Lung (tissue), 11 donors: ENCODE measurements at regions not wholly inside any gene's neighbourhood (a gene's known extent, or its start where the extent isn't known, plus 50 kb on each side); places are given as distances from the start of the nearest gene placed in this dataset.
A peak's percentile ranks its signal among the peaks of the same experiment; 100 is the strongest.
"Not testable (repeated sequence)": the region's sequence is repeated elsewhere in the genome, so short reads cannot be mapped to it uniquely, and the experiment has no call there.

ENCODE experiments used
- ATAC-seq: fragments of 200-7000 bp; cut with Tn5 transposase; one replicate; pipeline ENCODE4 v1.9.1; 2020; ENCODE audit warnings: moderate number of reproducible peaks; ENCODE audit not compliant: insufficient read depth, low FRiP score
- DNase-seq, 3 donors: peaks; one replicate each; pipeline ENCODE4 v3.0.0-alpha.2; 2013 to 2017
- H3K27ac ChIP-seq, 2 donors: one replicate each; pipeline ENCODE4 v1.5.1; 2013; ENCODE audit warnings: mild to moderate bottlenecking in 2 of 2, moderate library complexity in 2 of 2, control low read depth in 1 of 2, inconsistent platforms in 1 of 2, low read depth in 1 of 2, low read length in 1 of 2
- H3K27me3 ChIP-seq, 3 donors: one replicate each; pipeline ENCODE4 v1.5.1; 2013; ENCODE audit warnings: low read length in 2 of 3; ENCODE audit not compliant: control insufficient read depth in 3 of 3, insufficient read depth in 3 of 3
- H3K36me3 ChIP-seq, 4 donors: one replicate each; pipeline ENCODE4 v1.5.1; 2013; ENCODE audit warnings: low read length in 4 of 4, mild to moderate bottlenecking in 1 of 4, moderate library complexity in 1 of 4; ENCODE audit not compliant: control insufficient read depth in 4 of 4, insufficient read depth in 4 of 4
- H3K4me1 ChIP-seq, 5 donors: one replicate each; pipeline ENCODE4 v1.5.1; 2013; ENCODE audit warnings: low read length in 5 of 5, mild to moderate bottlenecking in 2 of 5, moderate library complexity in 1 of 5; ENCODE audit not compliant: control insufficient read depth in 5 of 5, insufficient read depth in 5 of 5
- H3K4me3 ChIP-seq: one replicate; pipeline ENCODE4 v1.5.1; 2013; ENCODE audit warnings: mild to moderate bottlenecking, control low read depth, moderate library complexity
- H3K9ac ChIP-seq, 2 donors: one replicate each; pipeline ENCODE4 v1.5.1; 2013; ENCODE audit warnings: low read length in 2 of 2, control low read depth in 1 of 2; ENCODE audit not compliant: insufficient read depth in 1 of 2
- H3K9me3 ChIP-seq, 4 donors: one replicate each; pipeline ENCODE4 v1.5.1; 2013; ENCODE audit warnings: low read length in 3 of 4, mild to moderate bottlenecking in 1 of 4, moderate library complexity in 1 of 4; ENCODE audit not compliant: control insufficient read depth in 4 of 4, insufficient read depth in 3 of 4
- CTCF ChIP-seq: IDR thresholded peaks from 2 replicates; pipeline ENCODE4 v1.5.1; 2012; ENCODE audit warnings: mild to moderate bottlenecking; ENCODE audit errors: control extremely low read depth, extremely low read depth
- WGBS, 2 donors: extraction: QIAGEN DNeasy Blood & Tissue Kit; methylation state at CpG; one replicate each; pipeline ENCODE4 v1.1.7; 2013; 5-methylcytosine and 5-hydroxymethylcytosine counted together
- donor health status: control.
- donor health status: control.
- donor health status: Bipolar disorder and iron deficiency.
- donor health status: healthy.
- donor health status: DM: yes; HTN: yes; CAD: no.

- H3K4me3 ChIP-seq, H3K9me3 ChIP-seq, H3K27me3 ChIP-seq, H3K27ac ChIP-seq, DNase-seq, H3K4me1 ChIP-seq, H3K9ac ChIP-seq, H3K36me3 ChIP-seq, ATAC-seq: not testable (repeated sequence)
- WGBS, 2 donors, result 42 to 59% methylated on average over 4 of the region's 4 CpGs
Observed at GRCh38 chr1:242914729-242915128, 340.4 kb downstream of the CEP170 start.

GRCh38 chr1:242912855-242913254 lies 342.2 kb downstream of the CEP170 start:
- not testable (repeated sequence) for H3K27me3 ChIP-seq, H3K36me3 ChIP-seq, H3K9me3 ChIP-seq, ATAC-seq, DNase-seq, H3K4me3 ChIP-seq, H3K4me1 ChIP-seq, H3K27ac ChIP-seq, H3K9ac ChIP-seq
- WGBS, 2 donors, result 90 to 93% methylated on average over 1 of the region's 1 CpG

- not testable (repeated sequence) for H3K4me1 ChIP-seq, H3K4me3 ChIP-seq, H3K9ac ChIP-seq, H3K27me3 ChIP-seq, H3K9me3 ChIP-seq, DNase-seq, H3K27ac ChIP-seq, ATAC-seq, H3K36me3 ChIP-seq
- 66 to 67% methylated on average over 2 of the region's 2 CpGs for WGBS, 2 donors
Observed at GRCh38 chr1:242900558-242900957, 354.5 kb downstream of the CEP170 start.

GRCh38 chr1:242890192-242890741 lies 364.8 kb downstream of the CEP170 start:
- TF ChIP-seq CTCF, result no peak
- ATAC-seq (no peak), DNase-seq (peak; percentile 2 to 50 (median 29))
- Histone ChIP-seq H3K27me3 (no peaks in the 10 kb centered on the region), H3K4me3 (no peak overlapping the region), H3K27ac (no peak overlapping the region), H3K36me3 (no peaks in the 10 kb centered on the region), H3K9ac (no peak overlapping the region), H3K4me1 (no peaks in the 10 kb centered on the region), H3K9me3 (peaks cover 0 to 9% (median 0%) of the 10 kb centered on the region in 4 donors)
- WGBS, 2 donors, result 5 to 6% methylated on average over 34 to 42 of the region's 42 CpGs

GRCh38 chr1:242886137-242886536 lies 361.6 kb upstream of the PLD5 start:
- no peaks in the 10 kb centered on the region for H3K4me1 ChIP-seq
- H3K9me3 ChIP-seq, result peaks cover 0 to 9% (median 0%) of the 10 kb centered on the region in 4 donors
- DNase-seq (no peak), ATAC-seq (no peak)
- H3K27me3 ChIP-seq, result no peaks in the 10 kb centered on the region
- no peak overlapping the region for H3K27ac ChIP-seq
- no peak overlapping the region for H3K9ac ChIP-seq
- no peak overlapping the region for H3K4me3 ChIP-seq
- WGBS, 2 donors, result 16 to 24% methylated on average over 2 of the region's 2 CpGs
- H3K36me3 ChIP-seq, result no peaks in the 10 kb centered on the region
- no peak for TF ChIP-seq CTCF

GRCh38 chr1:242880022-242880421 lies 355.5 kb upstream of the PLD5 start:
- 74 to 92% methylated on average over 5 of the region's 5 CpGs for WGBS, 2 donors
- not testable (repeated sequence) for H3K27ac ChIP-seq, H3K9me3 ChIP-seq, H3K27me3 ChIP-seq, H3K4me3 ChIP-seq, H3K4me1 ChIP-seq, DNase-seq, H3K9ac ChIP-seq, H3K36me3 ChIP-seq, ATAC-seq
